ENCODE measurements at regions not wholly inside any gene's neighbourhood (a gene's known extent, or its start where the extent isn't known, plus 50 kb on each side); places are given as distances from the start of the nearest gene placed in this dataset.

DNA sequence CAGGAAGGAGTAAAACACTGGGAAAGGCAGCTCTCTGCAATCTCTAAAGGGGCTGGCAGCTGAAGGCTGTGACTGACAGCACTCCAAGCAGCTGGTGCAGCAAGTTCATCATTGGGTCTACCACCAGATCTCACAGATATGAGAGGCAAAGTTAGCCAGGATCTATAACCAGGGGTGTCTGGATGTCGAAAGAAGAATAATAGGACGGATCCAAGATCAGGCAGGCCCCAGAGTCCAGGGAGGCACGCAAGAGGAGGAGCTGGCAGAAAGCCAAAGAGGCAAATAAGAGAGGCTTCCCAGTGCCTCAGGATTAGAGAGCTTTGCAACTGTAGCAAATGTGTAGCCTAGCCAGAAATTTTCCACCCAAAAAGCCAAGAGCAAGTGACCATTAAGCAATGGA is 77.1 kb downstream of the RBMXL2 start:
- H3K36me3 Mint-ChIP-seq (ENCODE audit: insufficient read depth, unreplicated experiment): no peaks in the 10 kb centered on the region
- H3K4me1 Mint-ChIP-seq (ENCODE audit: insufficient read depth, unreplicated experiment): no peaks in the 10 kb centered on the region
- H3K27me3 Mint-ChIP-seq (ENCODE audit: insufficient read depth, unreplicated experiment): no peaks in the 10 kb centered on the region
- no TSS peak for BruUV-seq (replicated peaks)
- no peaks in the 10 kb centered on the region for H3K9me3 Mint-ChIP-seq (ENCODE audit: unreplicated experiment)
- POLR2A ChIA-PET: no interaction called here
- H3K27ac Mint-ChIP-seq (ENCODE audit: low read depth, unreplicated experiment): no peak overlapping the region
- CTCF ChIA-PET: interaction anchor here (1.1 to 1.5 kb wide), 2 partner anchors 276 to 821 kb away, joined by 3 to 4 read pairs; partner anchors contain the start of gene EIF3F
- peak; percentile 43 for DNase-seq (ENCODE audit: unreplicated experiment)
- TF ChIP-seq, protein P1, sequence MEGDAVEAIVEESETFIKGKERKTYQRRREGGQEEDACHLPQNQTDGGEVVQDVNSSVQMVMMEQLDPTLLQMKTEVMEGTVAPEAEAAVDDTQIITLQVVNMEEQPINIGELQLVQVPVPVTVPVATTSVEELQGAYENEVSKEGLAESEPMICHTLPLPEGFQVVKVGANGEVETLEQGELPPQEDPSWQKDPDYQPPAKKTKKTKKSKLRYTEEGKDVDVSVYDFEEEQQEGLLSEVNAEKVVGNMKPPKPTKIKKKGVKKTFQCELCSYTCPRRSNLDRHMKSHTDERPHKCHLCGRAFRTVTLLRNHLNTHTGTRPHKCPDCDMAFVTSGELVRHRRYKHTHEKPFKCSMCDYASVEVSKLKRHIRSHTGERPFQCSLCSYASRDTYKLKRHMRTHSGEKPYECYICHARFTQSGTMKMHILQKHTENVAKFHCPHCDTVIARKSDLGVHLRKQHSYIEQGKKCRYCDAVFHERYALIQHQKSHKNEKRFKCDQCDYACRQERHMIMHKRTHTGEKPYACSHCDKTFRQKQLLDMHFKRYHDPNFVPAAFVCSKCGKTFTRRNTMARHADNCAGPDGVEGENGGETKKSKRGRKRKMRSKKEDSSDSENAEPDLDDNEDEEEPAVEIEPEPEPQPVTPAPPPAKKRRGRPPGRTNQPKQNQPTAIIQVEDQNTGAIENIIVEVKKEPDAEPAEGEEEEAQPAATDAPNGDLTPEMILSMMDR (IDR thresholded peaks at IDR 0.05; ENCODE audit: unreplicated experiment): no peak
- H3K4me3 Mint-ChIP-seq (ENCODE audit: unreplicated experiment): no peak overlapping the region
- intact Hi-C loops (cut with micrococcal nuclease): no loop called here

DNA sequence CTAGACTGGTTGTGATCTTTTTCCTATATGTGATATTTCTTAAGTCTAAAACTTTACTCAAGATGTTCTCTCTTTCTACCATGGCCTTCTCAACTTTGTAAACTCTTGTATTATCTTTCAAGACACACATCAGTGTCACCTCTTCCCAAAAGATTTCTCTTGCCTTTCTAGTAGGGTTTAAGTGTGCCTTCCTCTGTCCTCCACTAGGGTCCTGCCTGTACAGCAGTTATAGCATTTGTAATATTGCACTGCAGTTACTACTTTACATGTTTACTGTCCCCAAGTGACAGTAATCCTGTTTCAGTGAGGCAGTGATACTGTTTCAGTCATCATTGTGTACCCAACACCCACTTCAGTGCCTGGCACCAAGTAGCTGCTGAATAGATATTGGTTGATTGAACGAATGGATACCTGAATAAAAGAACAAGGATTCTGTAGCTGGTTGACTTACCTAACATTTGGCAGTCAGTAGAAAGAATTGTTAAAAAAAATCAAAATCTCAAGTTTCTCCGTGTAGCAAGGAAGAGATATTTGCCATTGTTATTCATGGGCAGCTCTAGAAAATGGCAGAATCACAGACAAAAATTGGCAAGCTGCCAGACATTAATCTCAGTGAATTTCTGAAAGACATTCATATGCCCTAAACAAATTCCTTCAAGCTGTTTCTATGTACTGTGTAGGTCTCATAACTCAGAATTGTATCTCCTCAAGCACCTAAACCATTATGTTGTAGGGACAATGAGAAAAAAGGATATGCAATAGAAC is 79.4 kb downstream of the RBMXL2 start:
- Mint-ChIP-seq H3K36me3 (ENCODE audit: insufficient read depth, unreplicated experiment) (no peaks in the 10 kb centered on the region), H3K4me3 (ENCODE audit: unreplicated experiment) (no peak overlapping the region), H3K27ac (ENCODE audit: low read depth, unreplicated experiment) (no peak overlapping the region), H3K4me1 (ENCODE audit: insufficient read depth, unreplicated experiment) (no peaks in the 10 kb centered on the region), H3K27me3 (ENCODE audit: insufficient read depth, unreplicated experiment) (no peaks in the 10 kb centered on the region), H3K9me3 (ENCODE audit: unreplicated experiment) (no peaks in the 10 kb centered on the region)
- intact Hi-C loops (cut with micrococcal nuclease): no loop called here
- CTCF ChIA-PET: interaction anchor here (0.8 kb wide), 1 partner anchor 246 kb away, joined by 3 read pairs; no protein-coding TSS in a partner anchor
- no TSS peak for BruUV-seq (replicated peaks)
- POLR2A ChIA-PET: no interaction called here
- no peak for DNase-seq (ENCODE audit: unreplicated experiment)
- TF ChIP-seq, protein P1 (IDR thresholded peaks at IDR 0.05; ENCODE audit: unreplicated experiment): no peak

DNA sequence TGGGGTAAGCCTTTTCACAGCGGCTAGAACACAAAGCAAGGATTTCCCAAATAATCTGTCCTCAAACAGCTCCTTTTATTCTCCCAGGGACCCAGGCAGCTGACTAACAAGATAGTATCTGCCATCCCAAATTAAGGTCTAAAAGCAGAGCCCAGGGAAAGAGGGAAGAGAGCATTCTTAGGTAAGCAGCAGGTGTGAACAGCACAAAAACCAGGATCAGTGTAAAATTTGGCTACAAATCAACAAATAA is 79.9 kb downstream of the RBMXL2 start:
- no peaks in the 10 kb centered on the region for H3K4me1 Mint-ChIP-seq (ENCODE audit: insufficient read depth, unreplicated experiment)
- ChIA-PET CTCF (no interaction called here), POLR2A (no interaction called here)
- intact Hi-C loops (cut with micrococcal nuclease): no loop called here
- DNase-seq (ENCODE audit: unreplicated experiment): no peak
- no peak overlapping the region for H3K4me3 Mint-ChIP-seq (ENCODE audit: unreplicated experiment)
- H3K27ac Mint-ChIP-seq (ENCODE audit: low read depth, unreplicated experiment): no peak overlapping the region
- no TSS peak for BruUV-seq (replicated peaks)
- no peaks in the 10 kb centered on the region for H3K36me3 Mint-ChIP-seq (ENCODE audit: insufficient read depth, unreplicated experiment)
- TF ChIP-seq, protein P1 (IDR thresholded peaks at IDR 0.05; ENCODE audit: unreplicated experiment): no peak
- no peaks in the 10 kb centered on the region for H3K27me3 Mint-ChIP-seq (ENCODE audit: insufficient read depth, unreplicated experiment)
- no peaks in the 10 kb centered on the region for H3K9me3 Mint-ChIP-seq (ENCODE audit: unreplicated experiment)

DNA sequence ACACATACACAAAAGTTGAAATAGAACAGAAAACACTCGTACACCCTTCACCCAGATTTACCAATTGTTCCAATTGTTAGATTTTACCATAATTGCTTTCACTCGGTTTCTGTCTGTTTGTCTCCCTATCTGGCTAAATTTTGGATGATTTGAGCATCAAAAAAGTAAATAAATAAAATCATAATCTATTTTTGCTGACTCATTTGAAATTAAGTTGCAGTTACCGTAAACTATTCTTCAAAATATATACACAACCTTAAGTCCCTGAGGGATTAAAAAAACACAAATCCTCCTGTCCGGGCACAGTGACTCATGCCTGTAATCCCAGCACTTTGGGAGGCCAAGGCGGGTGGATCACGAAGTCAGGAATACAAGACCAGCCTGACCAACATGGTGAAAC is 81.3 kb upstream of the SYT9 start:
- no peaks in the 10 kb centered on the region for H3K4me1 Mint-ChIP-seq (ENCODE audit: insufficient read depth, unreplicated experiment)
- TF ChIP-seq, protein P1 (IDR thresholded peaks at IDR 0.05; ENCODE audit: unreplicated experiment): no peak
- H3K4me3 Mint-ChIP-seq (ENCODE audit: unreplicated experiment): no peak overlapping the region
- no peak overlapping the region for H3K27ac Mint-ChIP-seq (ENCODE audit: low read depth, unreplicated experiment)
- peak; percentile 11 for DNase-seq (ENCODE audit: unreplicated experiment)
- no TSS peak for BruUV-seq (replicated peaks)
- H3K9me3 Mint-ChIP-seq (ENCODE audit: unreplicated experiment): no peaks in the 10 kb centered on the region
- ChIA-PET CTCF (no interaction called here), POLR2A (no interaction called here)
- H3K36me3 Mint-ChIP-seq (ENCODE audit: insufficient read depth, unreplicated experiment): no peaks in the 10 kb centered on the region
- no peaks in the 10 kb centered on the region for H3K27me3 Mint-ChIP-seq (ENCODE audit: insufficient read depth, unreplicated experiment)
- intact Hi-C loops (cut with micrococcal nuclease): no loop called here
